H1 (cell line): ENCODE measurements at regions not wholly inside any gene's neighbourhood (a gene's known extent, or its start where the extent isn't known, plus 50 kb on each side); places are given as distances from the start of the nearest gene placed in this dataset.

Source experiments
- CTCF ChIA-PET: fragments of 300-600 bp; sonication (Branson Sonifier 250); formaldehyde crosslinking; loops from one replicate; lab custom pipeline; 2021; ENCODE audit not compliant: partially characterized antibody; lab: Charles Lee
- POLR2A ChIA-PET: fragments of 300-600 bp; sonication (Branson Sonifier 250); formaldehyde crosslinking; loops from one replicate; lab custom pipeline; 2021; ENCODE audit warnings: inconsistent platforms; ENCODE audit not compliant: partially characterized antibody; lab: Charles Lee
- DNase-seq, 2 experiments: peaks; one replicate each; pipeline versions ENCODE4 v3.0.0 to v3.0.0-alpha.2; 2010 to 2022; ENCODE audit warnings: low spot score in 2 of 2, low read depth in 1 of 2, mixed read lengths in 1 of 2
- FAIRE-seq: peaks from 2 replicates; lab custom pipeline; 2011; peaks lifted over from hg19 to GRCh38; lab: Jason Lieb, UNC
- H2AFZ ChIP-seq: 2 replicates; pipeline ENCODE4 v1.8.1; 2012; ENCODE audit warnings: low read length, inconsistent platforms
- H2AK5ac ChIP-seq: 2 replicates; pipeline ENCODE4 v1.6.1; 2013; ENCODE audit warnings: low read depth, low read length
- H2BK120ac ChIP-seq: replicated peaks from 2 replicates; pipeline ENCODE3; 2013; ENCODE audit warnings: low read depth, low read length, inconsistent platforms
- H2BK12ac ChIP-seq: 2 replicates; pipeline ENCODE4 v1.6.1; 2013; ENCODE audit warnings: low read depth, low read length
- H2BK15ac ChIP-seq: 2 replicates; pipeline ENCODE4 v1.6.1; 2013; ENCODE audit warnings: low read length
- H2BK20ac ChIP-seq: 2 replicates; pipeline ENCODE4 v1.6.1; 2013; ENCODE audit warnings: low read length
- H2BK5ac ChIP-seq: 2 replicates; pipeline ENCODE4 v1.6.1; 2013; ENCODE audit warnings: low read depth, low read length
- H3K14ac ChIP-seq: 2 replicates; pipeline ENCODE4 v1.6.1; 2013; ENCODE audit warnings: inconsistent platforms; ENCODE audit not compliant: insufficient read length
- H3K18ac ChIP-seq: 2 replicates; pipeline ENCODE4 v1.6.1; 2013; ENCODE audit warnings: low read length; ENCODE audit errors: extremely low read depth
- H3K23ac ChIP-seq: 2 replicates; pipeline ENCODE4 v1.6.1; 2013; ENCODE audit warnings: inconsistent platforms; ENCODE audit not compliant: insufficient read length
- H3K23me2 ChIP-seq: 2 replicates; pipeline ENCODE4 v1.6.1; 2013; ENCODE audit warnings: low read depth, low read length
- H3K27ac ChIP-seq: 2 replicates; pipeline ENCODE4 v1.6.1; 2011; ENCODE audit warnings: low read depth, low read length, inconsistent platforms
- H3K27me3 ChIP-seq, 4 experiments: replicated peaks in 1 of 4; 1 replicate in 1 of 4; 2 replicates in 3 of 4; pipeline versions ENCODE4 v1.6.1 to v1.8.1; 2011 to 2013; ENCODE audit warnings: low read length in 3 of 4, mild to moderate bottlenecking in 3 of 4, inconsistent platforms in 2 of 4, mixed read lengths in 2 of 4, moderate library complexity in 1 of 4; ENCODE audit not compliant: control insufficient read depth in 3 of 4, insufficient read depth in 3 of 4; ENCODE audit errors: extremely low read depth in 1 of 4
- H3K36me3 ChIP-seq, 4 experiments: 2 replicates each; pipeline versions ENCODE4 v1.6.1 to v1.8.1; 2011 to 2013; ENCODE audit warnings: mild to moderate bottlenecking in 4 of 4, low read length in 3 of 4, moderate library complexity in 2 of 4, control low read depth in 1 of 4, inconsistent platforms in 1 of 4; ENCODE audit not compliant: insufficient read depth in 4 of 4, control insufficient read depth in 2 of 4
- H3K4ac ChIP-seq: replicated peaks from 2 replicates; pipeline ENCODE3; 2013; ENCODE audit warnings: low read length, low read depth, mixed read lengths, inconsistent platforms; ENCODE audit not compliant: insufficient read length
- H3K4me1 ChIP-seq, 4 experiments: replicated peaks in 1 of 4; 1 replicate in 1 of 4; 2 replicates in 3 of 4; pipeline versions ENCODE4 v1.6.1 to v1.8.1; 2011 to 2013; ENCODE audit warnings: low read length in 3 of 4, inconsistent platforms in 2 of 4, mixed read lengths in 1 of 4; ENCODE audit not compliant: insufficient read depth in 4 of 4, control insufficient read depth in 3 of 4
- H3K4me2 ChIP-seq, 2 experiments: 2 replicates each; pipeline versions ENCODE4 v1.6.1 to v1.8.1; 2011 to 2013; ENCODE audit warnings: low read depth in 2 of 2, low read length in 2 of 2, control low read depth in 1 of 2, inconsistent platforms in 1 of 2, mild to moderate bottlenecking in 1 of 2; ENCODE audit not compliant: insufficient read depth in 1 of 2
- H3K4me3 ChIP-seq, 4 experiments: fragments of 200-600, 300-600 bp in 1 of 4; sonication (generic), shearing (Covaris generic), sonication (Bioruptor Twin) in 1 of 4; 2 replicates each; pipeline versions ENCODE4 v1.5.1 to v1.8.1; 2011 to 2016; ENCODE audit warnings: low read length in 4 of 4, low read depth in 3 of 4, control low read depth in 2 of 4, inconsistent platforms in 2 of 4, mild to moderate bottlenecking in 2 of 4, mixed read lengths in 1 of 4, moderate library complexity in 1 of 4; ENCODE audit not compliant: insufficient read depth in 2 of 4; ENCODE audit errors: extremely low read depth in 1 of 4
- H3K56ac ChIP-seq: replicated peaks from 2 replicates; pipeline ENCODE3; 2013; ENCODE audit warnings: low read depth, mild to moderate bottlenecking, mixed read lengths, low read length, inconsistent platforms; ENCODE audit not compliant: insufficient read length
- H3K79me1 ChIP-seq: 2 replicates; pipeline ENCODE4 v1.6.1; 2013; ENCODE audit warnings: low read depth, low read length, control low read depth
- H3K79me2 ChIP-seq, 2 experiments: 2 replicates each; pipeline versions ENCODE4 v1.6.1 to v1.8.1; 2012 to 2013; ENCODE audit warnings: low read length in 2 of 2, mild to moderate bottlenecking in 2 of 2, inconsistent platforms in 1 of 2; ENCODE audit not compliant: insufficient read depth in 2 of 2, control insufficient read depth in 1 of 2
- H3K9ac ChIP-seq, 4 experiments: replicated peaks in 1 of 4; 1 replicate in 1 of 4; 2 replicates in 3 of 4; pipeline versions ENCODE4 v1.6.1 to v1.8.1; 2011 to 2013; ENCODE audit warnings: low read depth in 3 of 4, low read length in 3 of 4, control low read depth in 2 of 4, mild to moderate bottlenecking in 2 of 4, moderate library complexity in 2 of 4, inconsistent platforms in 1 of 4; ENCODE audit errors: extremely low read depth in 1 of 4
- H3K9me3 ChIP-seq, 2 experiments: 2 replicates each; pipeline versions ENCODE4 v1.6.1 to v1.8.1; 2012 to 2013; ENCODE audit warnings: mild to moderate bottlenecking in 2 of 2, moderate library complexity in 2 of 2, control low read depth in 1 of 2, inconsistent platforms in 1 of 2, low read depth in 1 of 2, low read length in 1 of 2, mixed read lengths in 1 of 2; ENCODE audit not compliant: insufficient read depth in 2 of 2
- H4K20me1 ChIP-seq, 2 experiments: replicated peaks in 1 of 2; 2 replicates each; pipeline versions ENCODE3 to v1.8.1; 2011 to 2013; ENCODE audit warnings: inconsistent platforms in 2 of 2, low read length in 2 of 2, mild to moderate bottlenecking in 1 of 2; ENCODE audit not compliant: insufficient read depth in 2 of 2, control insufficient read depth in 1 of 2
- H4K5ac ChIP-seq: 2 replicates; pipeline ENCODE4 v1.6.1; 2013; ENCODE audit warnings: low read length, low read depth, mixed read lengths, inconsistent platforms; ENCODE audit not compliant: insufficient read length
- H4K8ac ChIP-seq: 2 replicates; pipeline ENCODE4 v1.8.0; 2013; ENCODE audit warnings: mild to moderate bottlenecking, moderate library complexity, low read length, inconsistent platforms; ENCODE audit not compliant: insufficient read depth; ENCODE audit errors: extremely low read depth
- H4K91ac ChIP-seq: replicated peaks from 2 replicates; pipeline ENCODE3; 2013; ENCODE audit warnings: low read length, mixed read lengths, inconsistent platforms; ENCODE audit not compliant: insufficient read length
- CBX5 ChIP-seq: fragments of 300-800, 300-1000 bp; sonication (generic); IDR thresholded peaks from 2 replicates; pipeline ENCODE4 v1.7.1; 2016; ENCODE audit warnings: antibody characterized with exemption, low read length, low read depth
- FOSL1 ChIP-seq: IDR thresholded peaks from 2 replicates; pipeline ENCODE4 v1.6.1; 2011; ENCODE audit warnings: mild to moderate bottlenecking, low read depth, low read length, moderate library complexity; ENCODE audit not compliant: insufficient read depth
- MAFK ChIP-seq: IDR thresholded peaks from 2 replicates; pipeline ENCODE4 v1.6.1; 2012; ENCODE audit warnings: low read depth, mild to moderate bottlenecking, improper control_type of control experiment, low read length
- NRF1 ChIP-seq: IDR thresholded peaks from 2 replicates; pipeline ENCODE4 v1.6.1; 2011; ENCODE audit warnings: mild to moderate bottlenecking, low read depth, low read length, improper control_type of control experiment
- POLR2A ChIP-seq, 2 experiments: IDR thresholded peaks; 1 replicate in 1 of 2; 2 replicates in 1 of 2; pipeline ENCODE4 v1.6.1; 2011; ENCODE audit warnings: low read depth in 2 of 2, low read length in 2 of 2, mild to moderate bottlenecking in 2 of 2; ENCODE audit errors: control extremely low read depth in 1 of 2
- RXRA ChIP-seq: IDR thresholded peaks from 2 replicates; pipeline ENCODE4 v1.6.1; 2011; ENCODE audit warnings: low read depth, mild to moderate bottlenecking, low read length, moderate library complexity; ENCODE audit not compliant: insufficient read depth
- SIRT6 ChIP-seq: IDR thresholded peaks from one replicate; pipeline ENCODE4 v1.7.1; 2012; ENCODE audit warnings: low read length, inconsistent platforms
- SUZ12 ChIP-seq: fragments of 200-600 bp; sonication (generic); IDR thresholded peaks from 2 replicates; pipeline ENCODE4 v1.6.1; 2012; ENCODE audit warnings: mild to moderate bottlenecking, inconsistent platforms, low read length, moderate library complexity, mixed read lengths
- TCF12 ChIP-seq: IDR thresholded peaks from 2 replicates; pipeline ENCODE4 v1.6.1; 2011; ENCODE audit warnings: low read depth, mild to moderate bottlenecking, low read length
- ZNF274 ChIP-seq: IDR thresholded peaks from 2 replicates; pipeline ENCODE4 v1.7.0; 2012; ENCODE audit warnings: low read length, borderline replicate concordance; ENCODE audit errors: extremely low read depth
- WGBS, 2 experiments: shearing (Covaris generic) in 1 of 2; methylation state at CpG; one replicate each; pipeline versions ENCODE4 v1.1.6 to v1.1.7; 2013 to 2015; ENCODE audit warnings: low lambda C conversion rate in 2 of 2, mixed read lengths in 2 of 2, inconsistent platforms in 1 of 2, low coverage in 1 of 2, missing lambda C conversion rate in 1 of 2; ENCODE audit not compliant: insufficient replicate concordance in 2 of 2, insufficient coverage in 1 of 2, insufficient read length in 1 of 2; ENCODE audit errors: extremely low coverage in 1 of 2, missing lambda C conversion rate in 1 of 2; 5-methylcytosine and 5-hydroxymethylcytosine counted together
- TF ChIP-seq, protein P1 (sequence below), 3 experiments: IDR thresholded peaks; 1 replicate in 2 of 3; 2 replicates in 1 of 3; pipeline versions ENCODE4 v1.5.1 to v1.6.1; 2011; ENCODE audit warnings: low read length in 3 of 3, mild to moderate bottlenecking in 3 of 3, inconsistent platforms in 2 of 3, low read depth in 1 of 3, moderate library complexity in 1 of 3; ENCODE audit not compliant: insufficient read depth in 1 of 3; ENCODE audit errors: control extremely low read depth in 1 of 3
- TF ChIP-seq, protein P2 (sequence below): IDR thresholded peaks from 2 replicates; pipeline ENCODE4 v1.6.1; 2012; ENCODE audit warnings: inconsistent platforms

DNA sequence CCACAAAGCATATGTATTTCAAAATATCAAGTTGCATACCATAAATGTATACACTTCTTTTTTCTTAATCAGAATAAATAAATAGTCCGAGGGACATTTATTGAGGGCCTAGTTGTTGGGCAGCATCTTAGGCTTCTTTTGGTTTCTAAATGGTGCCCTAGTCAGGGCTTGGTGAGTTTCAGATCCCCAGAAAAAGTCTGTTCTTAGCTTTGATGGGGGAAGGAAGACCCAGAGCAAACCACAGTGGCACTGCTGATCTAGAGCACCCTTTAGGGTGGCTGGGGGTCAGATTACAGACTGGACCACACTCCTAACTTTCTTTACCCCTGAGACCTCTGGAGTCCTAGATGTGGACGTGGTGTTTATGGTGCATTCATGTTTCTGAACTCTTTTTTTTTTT lies 97.8 kb downstream of the C9orf152 start:
- H2AK5ac ChIP-seq, result no peak overlapping the region
- H3K14ac ChIP-seq, result no peak overlapping the region
- H4K91ac ChIP-seq, result no peak overlapping the region
- no peak overlapping the region for H2BK20ac ChIP-seq
- no peaks in the 10 kb centered on the region for H3K27me3 ChIP-seq
- no peak overlapping the region for H2AFZ ChIP-seq
- no peak overlapping the region for H2BK12ac ChIP-seq
- no peaks in the 10 kb centered on the region for H3K23me2 ChIP-seq
- H3K27ac ChIP-seq, result no peak overlapping the region
- no peak overlapping the region for H2BK5ac ChIP-seq
- H3K18ac ChIP-seq, result no peak overlapping the region
- DNase-seq, result no peak
- no peak for TF ChIP-seq CBX5
- TF ChIP-seq MAFK, result no peak
- TF ChIP-seq, protein P1, sequence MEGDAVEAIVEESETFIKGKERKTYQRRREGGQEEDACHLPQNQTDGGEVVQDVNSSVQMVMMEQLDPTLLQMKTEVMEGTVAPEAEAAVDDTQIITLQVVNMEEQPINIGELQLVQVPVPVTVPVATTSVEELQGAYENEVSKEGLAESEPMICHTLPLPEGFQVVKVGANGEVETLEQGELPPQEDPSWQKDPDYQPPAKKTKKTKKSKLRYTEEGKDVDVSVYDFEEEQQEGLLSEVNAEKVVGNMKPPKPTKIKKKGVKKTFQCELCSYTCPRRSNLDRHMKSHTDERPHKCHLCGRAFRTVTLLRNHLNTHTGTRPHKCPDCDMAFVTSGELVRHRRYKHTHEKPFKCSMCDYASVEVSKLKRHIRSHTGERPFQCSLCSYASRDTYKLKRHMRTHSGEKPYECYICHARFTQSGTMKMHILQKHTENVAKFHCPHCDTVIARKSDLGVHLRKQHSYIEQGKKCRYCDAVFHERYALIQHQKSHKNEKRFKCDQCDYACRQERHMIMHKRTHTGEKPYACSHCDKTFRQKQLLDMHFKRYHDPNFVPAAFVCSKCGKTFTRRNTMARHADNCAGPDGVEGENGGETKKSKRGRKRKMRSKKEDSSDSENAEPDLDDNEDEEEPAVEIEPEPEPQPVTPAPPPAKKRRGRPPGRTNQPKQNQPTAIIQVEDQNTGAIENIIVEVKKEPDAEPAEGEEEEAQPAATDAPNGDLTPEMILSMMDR (IDR thresholded peaks at IDR 0.05; ENCODE audit: control extremely low read depth in 1 of 3, insufficient read depth in 1 of 3, low read depth in 1 of 3, low read length in 3 of 3), result no peak
- TF ChIP-seq, protein P2, sequence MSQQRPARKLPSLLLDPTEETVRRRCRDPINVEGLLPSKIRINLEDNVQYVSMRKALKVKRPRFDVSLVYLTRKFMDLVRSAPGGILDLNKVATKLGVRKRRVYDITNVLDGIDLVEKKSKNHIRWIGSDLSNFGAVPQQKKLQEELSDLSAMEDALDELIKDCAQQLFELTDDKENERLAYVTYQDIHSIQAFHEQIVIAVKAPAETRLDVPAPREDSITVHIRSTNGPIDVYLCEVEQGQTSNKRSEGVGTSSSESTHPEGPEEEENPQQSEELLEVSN, result no peak
- no peak for TF ChIP-seq SUZ12
- no peak for TF ChIP-seq ZNF274
- no peak for TF ChIP-seq RXRA
- TF ChIP-seq NRF1, result no peak
- no peak for TF ChIP-seq TCF12
- no peak for TF ChIP-seq SIRT6
- TF ChIP-seq POLR2A (IDR thresholded peaks at IDR 0.05; ENCODE audit: control extremely low read depth in 1 of 2, low read depth in 2 of 2, low read length in 2 of 2), result no peak
- TF ChIP-seq FOSL1, result no peak
- H3K4me2 ChIP-seq, result no peak overlapping the region
- no peak overlapping the region for H4K5ac ChIP-seq
- no peaks in the 10 kb centered on the region; the same call in 1 of the 2 replicates for H3K79me1 ChIP-seq
- H4K20me1 ChIP-seq, result peaks cover 1 to 2% of the 10 kb centered on the region in 2 experiments
- no peak overlapping the region for H3K4ac ChIP-seq
- H2BK120ac ChIP-seq, result no peak overlapping the region
- H3K9ac ChIP-seq, result peak overlapping the region in 1 of 4 experiments; percentile 25; a peak in 2 of 7 replicates
- H3K56ac ChIP-seq, result no peak overlapping the region
- H3K4me3 ChIP-seq, result no peak overlapping the region
- no peaks in the 10 kb centered on the region for H3K9me3 ChIP-seq
- H3K36me3 ChIP-seq, result no peaks in the 10 kb centered on the region
- CTCF ChIA-PET, result interaction anchor here (1.2 to 1.9 kb wide), 2 partner anchors 17 to 52 kb away, joined by 4 read pairs; no protein-coding TSS in a partner anchor
- no peak overlapping the region for H3K23ac ChIP-seq
- WGBS, 2 experiments, result 95% methylated on average over 2 of the region's 2 CpGs; no CpG with 5 or more reads in 1 of the 2 experiments
- H3K79me2 ChIP-seq, result peaks cover 0 to 46% of the 10 kb centered on the region in 2 experiments; a peak in 2 of 4 replicates
- POLR2A ChIA-PET, result no interaction called here
- H3K4me1 ChIP-seq, result peaks cover 3 to 30% (median 13%) of the 10 kb centered on the region in 4 experiments; a peak in 6 of 7 replicates
- no peak overlapping the region for H2BK15ac ChIP-seq
- FAIRE-seq, result no peak
- no peak overlapping the region for H4K8ac ChIP-seq
